ENCODE measurements at regions not wholly inside any gene's neighbourhood (a gene's known extent, or its start where the extent isn't known, plus 50 kb on each side); places are given as distances from the start of the nearest gene placed in this dataset.

- no peaks in the 10 kb centered on the region for H3K9me3 ChIP-seq
- intact Hi-C loops (cut with DNase I), result loop anchor here (5.0 kb wide), 1 partner anchor 109 kb away; the partner anchor contains the start of gene ATF7IP
- peaks cover 31 to 75% (median 37%) of the 10 kb centered on the region in 3 donors for H3K4me1 ChIP-seq
- 13 to 18% methylated on average over 12 to 13 of the region's 13 CpGs for WGBS, 2 donors
- peak overlapping the region; percentile 86 to 96 (median 89) for H3K27ac ChIP-seq
- peak in 2 of 4 donors; percentile 9 to 52 for TF ChIP-seq POLR2A (IDR thresholded peaks at IDR 0.05)
- TF ChIP-seq CTCF (IDR thresholded peaks at IDR 0.05), result peak in 4 of 6 experiments; percentile 8 to 27 (median 16)
- H3K36me3 ChIP-seq, result no peaks in the 10 kb centered on the region
- no peaks in the 10 kb centered on the region for H3K27me3 ChIP-seq
- peak overlapping the region in 2 of 4 donors; percentile 12 to 46 for H3K4me3 ChIP-seq
- DNase-seq, result peak; percentile 81
Measured at GRCh38 chr12:14257734-14258574, 107.5 kb upstream of the ATF7IP start.

- Histone ChIP-seq H3K36me3 (no peaks in the 10 kb centered on the region), H3K4me1 (peaks cover 31 to 81% (median 37%) of the 10 kb centered on the region in 3 donors), H3K27me3 (no peaks in the 10 kb centered on the region), H3K4me3 (no peak overlapping the region), H3K9me3 (no peaks in the 10 kb centered on the region), H3K27ac (peak overlapping the region; percentile 86 to 96 (median 89))
- no peak for DNase-seq
- intact Hi-C loops (cut with DNase I), result loop anchor here (5.0 kb wide), 1 partner anchor 109 kb away; the partner anchor contains the start of gene ATF7IP
- TF ChIP-seq POLR2A (IDR thresholded peaks at IDR 0.05), result no peak
- no peak for TF ChIP-seq CTCF (IDR thresholded peaks at IDR 0.05)
- 44 to 57% methylated on average over 4 of the region's 4 CpGs for WGBS, 2 donors
Measured at GRCh38 chr12:14258575-14258940, 106.9 kb upstream of the ATF7IP start.

GRCh38 chr12:14259481-14260010 is 105.9 kb upstream of the ATF7IP start:
- Histone ChIP-seq H3K27me3 (no peaks in the 10 kb centered on the region), H3K9me3 (peaks cover 0 to 7% (median 0%) of the 10 kb centered on the region in 3 donors), H3K4me3 (peak overlapping the region in 3 of 4 donors; percentile 33 to 53 (median 35)), H3K36me3 (no peaks in the 10 kb centered on the region), H3K27ac (peak overlapping the region; percentile 86 to 96 (median 90)), H3K4me1 (peaks cover 31 to 89% (median 37%) of the 10 kb centered on the region in 3 donors)
- DNase-seq, result no peak
- intact Hi-C loops (cut with DNase I), result loop anchor here (5.0 kb wide), 1 partner anchor 108 kb away; the partner anchor contains the start of gene ATF7IP
- WGBS, 2 donors, result 65 to 70% methylated on average over 11 of the region's 11 CpGs
- no peak for TF ChIP-seq POLR2A (IDR thresholded peaks at IDR 0.05)
- no peak for TF ChIP-seq CTCF (IDR thresholded peaks at IDR 0.05)

GRCh38 chr12:14260011-14260993 is 105.2 kb upstream of the ATF7IP start:
- Histone ChIP-seq H3K36me3 (no peaks in the 10 kb centered on the region), H3K27ac (peak overlapping the region; percentile 86 to 96 (median 90)), H3K4me3 (peak overlapping the region; percentile 5 to 53 (median 34)), H3K4me1 (peaks cover 31 to 89% (median 37%) of the 10 kb centered on the region in 3 donors), H3K9me3 (peaks cover 0 to 12% (median 0%) of the 10 kb centered on the region in 3 donors), H3K27me3 (no peaks in the 10 kb centered on the region)
- DNase-seq, result peak; percentile 39
- intact Hi-C loops (cut with DNase I), result no loop called here
- TF ChIP-seq CTCF (IDR thresholded peaks at IDR 0.05) (no peak), POLR2A (IDR thresholded peaks at IDR 0.05) (no peak)
- WGBS, 2 donors, result 20 to 25% methylated on average over 15 to 16 of the region's 31 CpGs

Measured in esophagus squamous epithelium (tissue), 5 donors.